ENCODE measurements at regions not wholly inside any gene's neighbourhood (a gene's known extent, or its start where the extent isn't known, plus 50 kb on each side); places are given as distances from the start of the nearest gene placed in this dataset.
A peak's percentile ranks its signal among the peaks of the same experiment; 100 is the strongest.
"Not testable (repeated sequence)": the region's sequence is repeated elsewhere in the genome, so short reads cannot be mapped to it uniquely, and the experiment has no call there.

- H3K9me3 Mint-ChIP-seq; H3K27me3 Mint-ChIP-seq; H3K36me3 Mint-ChIP-seq; DNase-seq (ENCODE audit: extremely low spot score, unreplicated experiment); H3K4me3 Mint-ChIP-seq; H3K4me1 Mint-ChIP-seq (ENCODE audit: unreplicated experiment); H3K27ac Mint-ChIP-seq: not testable (repeated sequence)
Measured at GRCh38 chr18:15164446-15164845, 416.5 kb downstream of the ANKRD30B start.

- Mint-ChIP-seq H3K27ac (no peak overlapping the region), H3K4me3 (no peak overlapping the region), H3K27me3 (no peaks in the 10 kb centered on the region), H3K4me1 (ENCODE audit: unreplicated experiment) (no peaks in the 10 kb centered on the region), H3K36me3 (no peaks in the 10 kb centered on the region), H3K9me3 (no peaks in the 10 kb centered on the region)
- TF ChIP-seq, protein P1, sequence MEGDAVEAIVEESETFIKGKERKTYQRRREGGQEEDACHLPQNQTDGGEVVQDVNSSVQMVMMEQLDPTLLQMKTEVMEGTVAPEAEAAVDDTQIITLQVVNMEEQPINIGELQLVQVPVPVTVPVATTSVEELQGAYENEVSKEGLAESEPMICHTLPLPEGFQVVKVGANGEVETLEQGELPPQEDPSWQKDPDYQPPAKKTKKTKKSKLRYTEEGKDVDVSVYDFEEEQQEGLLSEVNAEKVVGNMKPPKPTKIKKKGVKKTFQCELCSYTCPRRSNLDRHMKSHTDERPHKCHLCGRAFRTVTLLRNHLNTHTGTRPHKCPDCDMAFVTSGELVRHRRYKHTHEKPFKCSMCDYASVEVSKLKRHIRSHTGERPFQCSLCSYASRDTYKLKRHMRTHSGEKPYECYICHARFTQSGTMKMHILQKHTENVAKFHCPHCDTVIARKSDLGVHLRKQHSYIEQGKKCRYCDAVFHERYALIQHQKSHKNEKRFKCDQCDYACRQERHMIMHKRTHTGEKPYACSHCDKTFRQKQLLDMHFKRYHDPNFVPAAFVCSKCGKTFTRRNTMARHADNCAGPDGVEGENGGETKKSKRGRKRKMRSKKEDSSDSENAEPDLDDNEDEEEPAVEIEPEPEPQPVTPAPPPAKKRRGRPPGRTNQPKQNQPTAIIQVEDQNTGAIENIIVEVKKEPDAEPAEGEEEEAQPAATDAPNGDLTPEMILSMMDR (conservative IDR thresholded peaks at IDR 0.05) = no peak
- DNase-seq (ENCODE audit: extremely low spot score, unreplicated experiment) = no peak
Measured at GRCh38 chr18:15165048-15165447, 417.1 kb downstream of the ANKRD30B start.

GRCh38 chr18:15193028-15193427, 445.1 kb downstream of the ANKRD30B start:
- H3K27me3 Mint-ChIP-seq; H3K9me3 Mint-ChIP-seq; H3K4me3 Mint-ChIP-seq; H3K4me1 Mint-ChIP-seq (ENCODE audit: unreplicated experiment); H3K27ac Mint-ChIP-seq; DNase-seq (ENCODE audit: extremely low spot score, unreplicated experiment); H3K36me3 Mint-ChIP-seq: not testable (repeated sequence)

GRCh38 chr18:15193813-15194212, 445.8 kb downstream of the ANKRD30B start:
- not testable (repeated sequence) for H3K9me3 Mint-ChIP-seq; H3K27me3 Mint-ChIP-seq; H3K27ac Mint-ChIP-seq; H3K36me3 Mint-ChIP-seq; DNase-seq (ENCODE audit: extremely low spot score, unreplicated experiment); H3K4me3 Mint-ChIP-seq; H3K4me1 Mint-ChIP-seq (ENCODE audit: unreplicated experiment)

DNA sequence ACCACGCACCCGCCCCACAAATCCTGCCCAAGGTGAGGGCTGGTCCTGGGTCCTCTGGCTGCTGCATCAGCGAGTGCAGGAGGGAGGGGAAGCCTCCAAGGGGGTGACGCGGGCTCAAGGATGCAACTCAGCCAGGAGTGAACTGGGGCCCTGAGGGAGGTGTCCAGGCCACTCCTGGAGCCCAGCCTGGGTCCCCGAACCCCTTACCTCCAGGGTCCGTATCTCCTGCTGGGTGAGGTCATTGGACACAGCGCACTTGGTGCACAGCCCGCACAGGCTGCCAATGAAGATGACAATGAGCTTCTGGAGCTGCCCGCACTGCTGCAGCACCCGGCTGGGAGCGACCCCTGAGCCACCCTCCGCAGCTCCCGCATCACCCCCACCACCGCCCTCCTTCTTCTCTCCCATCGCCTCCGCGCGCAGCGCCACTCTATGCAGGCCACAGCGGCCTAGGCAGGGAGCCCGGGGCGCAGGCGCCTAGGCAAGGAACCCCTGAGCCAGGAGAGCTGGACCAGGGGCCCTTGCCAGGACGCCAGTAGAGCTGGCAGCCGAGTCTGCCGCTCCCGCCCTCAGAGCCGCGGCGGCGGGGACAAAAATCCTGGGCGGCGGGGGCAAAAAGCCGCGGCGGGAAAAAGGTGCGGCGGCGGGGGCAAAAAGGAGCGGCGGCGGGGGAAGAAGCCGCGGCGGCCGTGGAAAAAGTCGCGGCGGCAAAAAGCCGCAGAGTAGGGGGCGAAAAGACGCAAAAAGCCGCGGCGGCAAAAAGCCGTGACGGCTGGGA, 449.6 kb downstream of the ANKRD30B start:
- not testable (repeated sequence) for H3K27ac Mint-ChIP-seq; H3K4me1 Mint-ChIP-seq (ENCODE audit: unreplicated experiment); H3K9me3 Mint-ChIP-seq; H3K27me3 Mint-ChIP-seq; H3K36me3 Mint-ChIP-seq; H3K4me3 Mint-ChIP-seq
- peak; percentile 63 for DNase-seq (ENCODE audit: extremely low spot score, unreplicated experiment)

- peaks cover 4% of the 10 kb centered on the region for H3K9me3 Mint-ChIP-seq
- no peak for DNase-seq (ENCODE audit: extremely low spot score, unreplicated experiment)
- H3K4me3 Mint-ChIP-seq = no peak overlapping the region
- no peak overlapping the region for H3K27ac Mint-ChIP-seq
- no peaks in the 10 kb centered on the region for H3K36me3 Mint-ChIP-seq
- H3K27me3 Mint-ChIP-seq = no peaks in the 10 kb centered on the region
- TF ChIP-seq, protein P1 (conservative IDR thresholded peaks at IDR 0.05) = no peak
- no peaks in the 10 kb centered on the region for H3K4me1 Mint-ChIP-seq (ENCODE audit: unreplicated experiment)
Measured at GRCh38 chr18:15198116-15198389, 450.1 kb downstream of the ANKRD30B start.
